ENCODE measurements at regions not wholly inside any gene's neighbourhood (a gene's known extent, or its start where the extent isn't known, plus 50 kb on each side); places are given as distances from the start of the nearest gene placed in this dataset.

- TF ChIP-seq, protein P1, sequence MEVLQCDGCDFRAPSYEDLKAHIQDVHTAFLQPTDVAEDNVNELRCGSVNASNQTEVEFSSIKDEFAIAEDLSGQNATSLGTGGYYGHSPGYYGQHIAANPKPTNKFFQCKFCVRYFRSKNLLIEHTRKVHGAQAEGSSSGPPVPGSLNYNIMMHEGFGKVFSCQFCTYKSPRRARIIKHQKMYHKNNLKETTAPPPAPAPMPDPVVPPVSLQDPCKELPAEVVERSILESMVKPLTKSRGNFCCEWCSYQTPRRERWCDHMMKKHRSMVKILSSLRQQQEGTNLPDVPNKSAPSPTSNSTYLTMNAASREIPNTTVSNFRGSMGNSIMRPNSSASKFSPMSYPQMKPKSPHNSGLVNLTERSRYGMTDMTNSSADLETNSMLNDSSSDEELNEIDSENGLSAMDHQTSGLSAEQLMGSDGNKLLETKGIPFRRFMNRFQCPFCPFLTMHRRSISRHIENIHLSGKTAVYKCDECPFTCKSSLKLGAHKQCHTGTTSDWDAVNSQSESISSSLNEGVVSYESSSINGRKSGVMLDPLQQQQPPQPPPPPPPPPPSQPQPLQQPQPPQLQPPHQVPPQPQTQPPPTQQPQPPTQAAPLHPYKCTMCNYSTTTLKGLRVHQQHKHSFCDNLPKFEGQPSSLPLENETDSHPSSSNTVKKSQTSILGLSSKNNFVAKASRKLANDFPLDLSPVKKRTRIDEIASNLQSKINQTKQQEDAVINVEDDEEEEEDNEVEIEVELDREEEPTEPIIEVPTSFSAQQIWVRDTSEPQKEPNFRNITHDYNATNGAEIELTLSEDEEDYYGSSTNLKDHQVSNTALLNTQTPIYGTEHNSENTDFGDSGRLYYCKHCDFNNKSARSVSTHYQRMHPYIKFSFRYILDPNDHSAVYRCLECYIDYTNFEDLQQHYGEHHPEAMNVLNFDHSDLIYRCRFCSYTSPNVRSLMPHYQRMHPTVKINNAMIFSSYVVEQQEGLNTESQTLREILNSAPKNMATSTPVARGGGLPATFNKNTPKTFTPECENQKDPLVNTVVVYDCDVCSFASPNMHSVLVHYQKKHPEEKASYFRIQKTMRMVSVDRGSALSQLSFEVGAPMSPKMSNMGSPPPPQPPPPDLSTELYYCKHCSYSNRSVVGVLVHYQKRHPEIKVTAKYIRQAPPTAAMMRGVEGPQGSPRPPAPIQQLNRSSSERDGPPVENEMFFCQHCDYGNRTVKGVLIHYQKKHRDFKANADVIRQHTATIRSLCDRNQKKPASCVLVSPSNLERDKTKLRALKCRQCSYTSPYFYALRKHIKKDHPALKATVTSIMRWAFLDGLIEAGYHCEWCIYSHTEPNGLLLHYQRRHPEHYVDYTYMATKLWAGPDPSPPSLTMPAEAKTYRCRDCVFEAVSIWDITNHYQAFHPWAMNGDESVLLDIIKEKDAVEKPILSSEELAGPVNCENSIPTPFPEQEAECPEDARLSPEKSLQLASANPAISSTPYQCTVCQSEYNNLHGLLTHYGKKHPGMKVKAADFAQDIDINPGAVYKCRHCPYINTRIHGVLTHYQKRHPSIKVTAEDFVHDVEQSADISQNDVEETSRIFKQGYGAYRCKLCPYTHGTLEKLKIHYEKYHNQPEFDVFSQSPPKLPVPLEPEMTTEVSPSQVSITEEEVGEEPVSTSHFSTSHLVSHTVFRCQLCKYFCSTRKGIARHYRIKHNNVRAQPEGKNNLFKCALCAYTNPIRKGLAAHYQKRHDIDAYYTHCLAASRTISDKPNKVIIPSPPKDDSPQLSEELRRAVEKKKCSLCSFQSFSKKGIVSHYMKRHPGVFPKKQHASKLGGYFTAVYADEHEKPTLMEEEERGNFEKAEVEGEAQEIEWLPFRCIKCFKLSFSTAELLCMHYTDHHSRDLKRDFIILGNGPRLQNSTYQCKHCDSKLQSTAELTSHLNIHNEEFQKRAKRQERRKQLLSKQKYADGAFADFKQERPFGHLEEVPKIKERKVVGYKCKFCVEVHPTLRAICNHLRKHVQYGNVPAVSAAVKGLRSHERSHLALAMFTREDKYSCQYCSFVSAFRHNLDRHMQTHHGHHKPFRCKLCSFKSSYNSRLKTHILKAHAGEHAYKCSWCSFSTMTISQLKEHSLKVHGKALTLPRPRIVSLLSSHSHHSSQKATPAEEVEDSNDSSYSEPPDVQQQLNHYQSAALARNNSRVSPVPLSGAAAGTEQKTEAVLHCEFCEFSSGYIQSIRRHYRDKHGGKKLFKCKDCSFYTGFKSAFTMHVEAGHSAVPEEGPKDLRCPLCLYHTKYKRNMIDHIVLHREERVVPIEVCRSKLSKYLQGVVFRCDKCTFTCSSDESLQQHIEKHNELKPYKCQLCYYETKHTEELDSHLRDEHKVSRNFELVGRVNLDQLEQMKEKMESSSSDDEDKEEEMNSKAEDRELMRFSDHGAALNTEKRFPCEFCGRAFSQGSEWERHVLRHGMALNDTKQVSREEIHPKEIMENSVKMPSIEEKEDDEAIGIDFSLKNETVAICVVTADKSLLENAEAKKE (CRISPR knock-in tag; IDR thresholded peaks at IDR 0.05) = no peak
- TF ChIP-seq EZH2phosphoT487 (IDR thresholded peaks at IDR 0.05; ENCODE audit: unreplicated experiment) (no peak), POLR2AphosphoS5 (IDR thresholded peaks at IDR 0.05; ENCODE audit: low read depth) (no peak), ZNF331 (CRISPR knock-in tag; IDR thresholded peaks at IDR 0.05; ENCODE audit: low read depth) (no peak), ZNF114 (CRISPR knock-in tag; IDR thresholded peaks at IDR 0.05) (no peak), NANOG (IDR thresholded peaks at IDR 0.05; ENCODE audit: borderline replicate concordance) (no peak), ETS1 (IDR thresholded peaks at IDR 0.05) (no peak)
- TF ChIP-seq, protein P2, sequence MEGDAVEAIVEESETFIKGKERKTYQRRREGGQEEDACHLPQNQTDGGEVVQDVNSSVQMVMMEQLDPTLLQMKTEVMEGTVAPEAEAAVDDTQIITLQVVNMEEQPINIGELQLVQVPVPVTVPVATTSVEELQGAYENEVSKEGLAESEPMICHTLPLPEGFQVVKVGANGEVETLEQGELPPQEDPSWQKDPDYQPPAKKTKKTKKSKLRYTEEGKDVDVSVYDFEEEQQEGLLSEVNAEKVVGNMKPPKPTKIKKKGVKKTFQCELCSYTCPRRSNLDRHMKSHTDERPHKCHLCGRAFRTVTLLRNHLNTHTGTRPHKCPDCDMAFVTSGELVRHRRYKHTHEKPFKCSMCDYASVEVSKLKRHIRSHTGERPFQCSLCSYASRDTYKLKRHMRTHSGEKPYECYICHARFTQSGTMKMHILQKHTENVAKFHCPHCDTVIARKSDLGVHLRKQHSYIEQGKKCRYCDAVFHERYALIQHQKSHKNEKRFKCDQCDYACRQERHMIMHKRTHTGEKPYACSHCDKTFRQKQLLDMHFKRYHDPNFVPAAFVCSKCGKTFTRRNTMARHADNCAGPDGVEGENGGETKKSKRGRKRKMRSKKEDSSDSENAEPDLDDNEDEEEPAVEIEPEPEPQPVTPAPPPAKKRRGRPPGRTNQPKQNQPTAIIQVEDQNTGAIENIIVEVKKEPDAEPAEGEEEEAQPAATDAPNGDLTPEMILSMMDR (conservative IDR thresholded peaks at IDR 0.05; ENCODE audit: low read depth in 2 of 2) = no peak
Observed at GRCh38 chr12:127546721-127547505, 720.1 kb upstream of the TMEM132C start (continued).
